ENCODE measurements at regions not wholly inside any gene's neighbourhood (a gene's known extent, or its start where the extent isn't known, plus 50 kb on each side); places are given as distances from the start of the nearest gene placed in this dataset.

GRCh38 chr7:155995183-155995612 lies 182.9 kb upstream of the SHH start:
- Histone ChIP-seq H3K27me3 (ENCODE audit: insufficient read depth, insufficient read length) (no peaks in the 10 kb centered on the region), H3K9ac (ENCODE audit: insufficient read length, low read depth) (no peak overlapping the region), H3K9me3 (ENCODE audit: insufficient read depth, low read length) (no peaks in the 10 kb centered on the region), H3K4me1 (ENCODE audit: insufficient read depth, insufficient read length) (peaks cover 3% of the 10 kb centered on the region), H3K4me3 (ENCODE audit: insufficient read length, low read depth) (no peak overlapping the region), H3K36me3 (ENCODE audit: insufficient read depth, insufficient read length, low read length) (no peaks in the 10 kb centered on the region)
- DNase-seq (ENCODE audit: low read depth, low spot score): no peak
- TF ChIP-seq ZNF274 (IDR thresholded peaks at IDR 0.05; ENCODE audit: low read depth, low read length) (no peak), SUZ12 (IDR thresholded peaks at IDR 0.05; ENCODE audit: extremely low read depth, insufficient read depth, insufficient read length) (no peak), YY1 (IDR thresholded peaks at IDR 0.05; ENCODE audit: insufficient read depth, insufficient read length) (no peak)

- no peak for TF ChIP-seq SUZ12 (IDR thresholded peaks at IDR 0.05; ENCODE audit: extremely low read depth, insufficient read depth, insufficient read length)
- TF ChIP-seq YY1 (IDR thresholded peaks at IDR 0.05; ENCODE audit: insufficient read depth, insufficient read length): no peak
- no peak for TF ChIP-seq ZNF274 (IDR thresholded peaks at IDR 0.05; ENCODE audit: low read depth, low read length)
- no peak overlapping the region for H3K4me3 ChIP-seq (ENCODE audit: insufficient read length, low read depth)
- no peak for DNase-seq (ENCODE audit: low read depth, low spot score)
- H3K4me1 ChIP-seq (ENCODE audit: insufficient read depth, insufficient read length): peaks cover 3% of the 10 kb centered on the region
- H3K27me3 ChIP-seq (ENCODE audit: insufficient read depth, insufficient read length): no peaks in the 10 kb centered on the region
- H3K9ac ChIP-seq (ENCODE audit: insufficient read length, low read depth): no peak overlapping the region
- H3K36me3 ChIP-seq (ENCODE audit: insufficient read depth, insufficient read length, low read length): no peaks in the 10 kb centered on the region
- H3K9me3 ChIP-seq (ENCODE audit: insufficient read depth, low read length): no peaks in the 10 kb centered on the region; the same call in 1 of the 2 replicates
These were observed 182.1 kb upstream of the SHH start for GRCh38 chr7:155994279-155994811.

GRCh38 chr7:155993420-155994278 lies 181.4 kb upstream of the SHH start:
- no peak overlapping the region for H3K4me3 ChIP-seq (ENCODE audit: insufficient read length, low read depth)
- TF ChIP-seq SUZ12 (IDR thresholded peaks at IDR 0.05; ENCODE audit: extremely low read depth, insufficient read depth, insufficient read length) (no peak), ZNF274 (IDR thresholded peaks at IDR 0.05; ENCODE audit: low read depth, low read length) (no peak), YY1 (IDR thresholded peaks at IDR 0.05; ENCODE audit: insufficient read depth, insufficient read length) (no peak)
- peaks cover 3% of the 10 kb centered on the region for H3K4me1 ChIP-seq (ENCODE audit: insufficient read depth, insufficient read length)
- no peaks in the 10 kb centered on the region for H3K27me3 ChIP-seq (ENCODE audit: insufficient read depth, insufficient read length)
- H3K9me3 ChIP-seq (ENCODE audit: insufficient read depth, low read length): no peaks in the 10 kb centered on the region; the same call in 1 of the 2 replicates
- H3K36me3 ChIP-seq (ENCODE audit: insufficient read depth, insufficient read length, low read length): no peaks in the 10 kb centered on the region
- DNase-seq (ENCODE audit: low read depth, low spot score): no peak
- H3K9ac ChIP-seq (ENCODE audit: insufficient read length, low read depth): no peak overlapping the region

DNA sequence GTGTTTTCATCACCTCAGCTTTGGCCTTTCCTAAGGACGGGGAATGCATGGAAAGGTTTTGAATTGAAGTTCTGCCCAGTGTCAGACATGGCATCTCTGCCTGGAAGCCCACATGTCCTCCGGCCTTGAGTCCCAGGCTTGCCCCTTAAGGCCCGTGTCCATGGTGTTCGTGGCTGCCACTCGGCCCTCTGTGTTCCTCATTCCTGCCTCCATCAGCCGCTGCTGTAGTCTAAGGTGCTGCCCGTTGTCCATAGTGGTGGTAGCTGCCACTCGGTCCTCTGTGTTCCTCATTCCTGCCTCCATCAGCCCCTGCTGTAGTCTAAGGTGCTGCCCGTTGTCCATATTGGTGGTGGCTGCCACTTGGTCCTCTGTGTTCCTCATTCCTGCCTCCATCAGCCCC lies 180.7 kb upstream of the SHH start:
- H3K4me3 ChIP-seq (ENCODE audit: insufficient read length, low read depth): no peak overlapping the region
- TF ChIP-seq SUZ12 (IDR thresholded peaks at IDR 0.05; ENCODE audit: extremely low read depth, insufficient read depth, insufficient read length): no peak
- no peak for TF ChIP-seq YY1 (IDR thresholded peaks at IDR 0.05; ENCODE audit: insufficient read depth, insufficient read length)
- H3K9ac ChIP-seq (ENCODE audit: insufficient read length, low read depth): no peak overlapping the region
- no peak for DNase-seq (ENCODE audit: low read depth, low spot score)
- no peaks in the 10 kb centered on the region for H3K27me3 ChIP-seq (ENCODE audit: insufficient read depth, insufficient read length)
- H3K36me3 ChIP-seq (ENCODE audit: insufficient read depth, insufficient read length, low read length): no peaks in the 10 kb centered on the region
- H3K9me3 ChIP-seq (ENCODE audit: insufficient read depth, low read length): no peaks in the 10 kb centered on the region; the same call in 1 of the 2 replicates
- H3K4me1 ChIP-seq (ENCODE audit: insufficient read depth, insufficient read length): peaks cover under 1% of the 10 kb centered on the region

DNA sequence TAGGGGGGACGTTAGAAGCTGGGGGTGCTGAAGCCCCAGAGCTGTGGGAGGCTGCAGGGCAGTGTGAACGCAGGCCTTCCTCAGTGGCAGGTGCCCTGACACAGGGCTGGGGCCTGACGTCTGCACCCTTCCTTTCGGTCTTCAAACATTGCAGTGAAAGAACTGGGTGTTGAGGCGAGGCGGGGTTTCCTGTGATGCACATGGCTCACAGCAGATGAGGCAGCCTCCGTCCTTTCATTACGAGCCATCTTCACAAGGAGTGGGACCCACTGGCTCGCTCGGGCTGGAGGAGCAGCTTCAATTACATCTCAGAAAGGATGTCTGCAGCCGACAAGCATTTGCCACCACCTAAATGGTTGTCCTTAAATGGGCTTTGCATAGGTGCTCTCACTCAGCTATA lies 180.3 kb upstream of the SHH start:
- no peaks in the 10 kb centered on the region; the same call in 1 of the 2 replicates for H3K9me3 ChIP-seq (ENCODE audit: insufficient read depth, low read length)
- no peaks in the 10 kb centered on the region for H3K4me1 ChIP-seq (ENCODE audit: insufficient read depth, insufficient read length)
- no peak for DNase-seq (ENCODE audit: low read depth, low spot score)
- H3K27me3 ChIP-seq (ENCODE audit: insufficient read depth, insufficient read length): no peaks in the 10 kb centered on the region
- H3K9ac ChIP-seq (ENCODE audit: insufficient read length, low read depth): no peak overlapping the region
- TF ChIP-seq SUZ12 (IDR thresholded peaks at IDR 0.05; ENCODE audit: extremely low read depth, insufficient read depth, insufficient read length) (no peak), YY1 (IDR thresholded peaks at IDR 0.05; ENCODE audit: insufficient read depth, insufficient read length) (no peak), ZNF274 (IDR thresholded peaks at IDR 0.05; ENCODE audit: low read depth, low read length) (no peak)
- H3K36me3 ChIP-seq (ENCODE audit: insufficient read depth, insufficient read length, low read length): no peaks in the 10 kb centered on the region
- H3K4me3 ChIP-seq (ENCODE audit: insufficient read length, low read depth): no peak overlapping the region

DNA sequence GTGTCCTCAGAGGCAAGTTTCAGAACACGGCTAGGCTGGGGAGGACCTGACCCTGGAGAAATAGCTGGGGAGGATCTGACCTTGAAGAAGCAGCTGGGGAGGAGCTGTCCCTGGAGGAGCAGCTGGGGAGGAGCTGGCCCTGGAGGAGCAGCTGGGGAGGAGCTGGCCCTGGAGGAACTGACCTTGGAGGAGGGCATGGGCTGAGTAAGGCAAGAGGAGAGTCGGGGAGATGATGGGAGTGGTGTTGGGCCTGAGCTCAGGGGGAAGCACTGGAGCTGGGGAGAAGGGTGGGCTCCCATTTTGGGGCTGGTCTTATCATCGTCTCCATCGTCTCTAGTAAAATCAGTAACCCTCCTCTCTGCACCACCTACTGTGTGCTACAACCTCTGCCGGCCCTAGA lies 179.8 kb upstream of the SHH start:
- Histone ChIP-seq H3K36me3 (ENCODE audit: insufficient read depth, insufficient read length, low read length) (no peaks in the 10 kb centered on the region), H3K4me3 (ENCODE audit: insufficient read length, low read depth) (no peak overlapping the region), H3K9me3 (ENCODE audit: insufficient read depth, low read length) (no peaks in the 10 kb centered on the region; the same call in 1 of the 2 replicates), H3K4me1 (ENCODE audit: insufficient read depth, insufficient read length) (no peaks in the 10 kb centered on the region), H3K27me3 (ENCODE audit: insufficient read depth, insufficient read length) (no peaks in the 10 kb centered on the region), H3K9ac (ENCODE audit: insufficient read length, low read depth) (no peak overlapping the region)
- TF ChIP-seq SUZ12 (IDR thresholded peaks at IDR 0.05; ENCODE audit: extremely low read depth, insufficient read depth, insufficient read length) (no peak), YY1 (IDR thresholded peaks at IDR 0.05; ENCODE audit: insufficient read depth, insufficient read length) (no peak), ZNF274 (IDR thresholded peaks at IDR 0.05; ENCODE audit: low read depth, low read length) (no peak)
- DNase-seq (ENCODE audit: low read depth, low spot score): no peak

DNA sequence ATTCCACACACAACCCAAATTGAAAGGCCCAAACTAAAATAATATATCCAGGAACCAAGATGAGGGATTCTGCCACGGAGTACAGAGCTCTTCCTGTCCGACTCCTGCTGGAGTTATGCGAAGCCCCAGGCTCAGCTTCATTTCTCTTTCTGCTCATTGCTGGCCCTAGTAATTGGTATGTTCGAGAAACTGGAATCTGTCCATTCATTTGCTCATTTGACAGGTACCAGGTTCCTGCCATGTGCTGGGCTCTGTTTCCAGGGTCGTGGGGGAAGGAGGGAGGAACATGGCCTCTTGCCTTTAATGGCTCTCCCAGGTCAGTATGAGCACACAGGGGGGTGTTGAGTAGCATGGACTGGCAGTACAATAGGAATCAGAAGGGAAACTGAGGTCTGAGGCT lies 179.2 kb upstream of the SHH start:
- Histone ChIP-seq H3K4me3 (ENCODE audit: insufficient read length, low read depth) (no peak overlapping the region), H3K9me3 (ENCODE audit: insufficient read depth, low read length) (no peaks in the 10 kb centered on the region; the same call in 1 of the 2 replicates), H3K9ac (ENCODE audit: insufficient read length, low read depth) (no peak overlapping the region), H3K4me1 (ENCODE audit: insufficient read depth, insufficient read length) (no peaks in the 10 kb centered on the region), H3K27me3 (ENCODE audit: insufficient read depth, insufficient read length) (no peaks in the 10 kb centered on the region), H3K36me3 (ENCODE audit: insufficient read depth, insufficient read length, low read length) (no peaks in the 10 kb centered on the region)
- TF ChIP-seq YY1 (IDR thresholded peaks at IDR 0.05; ENCODE audit: insufficient read depth, insufficient read length) (no peak), ZNF274 (IDR thresholded peaks at IDR 0.05; ENCODE audit: low read depth, low read length) (no peak), SUZ12 (IDR thresholded peaks at IDR 0.05; ENCODE audit: extremely low read depth, insufficient read depth, insufficient read length) (no peak)
- DNase-seq (ENCODE audit: low read depth, low spot score): no peak
